Kidney (tissue), 13 donors: ENCODE measurements at regions not wholly inside any gene's neighbourhood (a gene's known extent, or its start where the extent isn't known, plus 50 kb on each side); places are given as distances from the start of the nearest gene placed in this dataset.

Source experiments
- DNase-seq, 5 donors: peaks; one replicate each; pipeline ENCODE4 v3.0.0-alpha.2; 2013 to 2020
- FAIRE-seq: peaks from 2 replicates; lab custom pipeline; 2012; peaks lifted over from hg19 to GRCh38; lab: Jason Lieb, UNC
- H3K27ac ChIP-seq, 2 donors: one replicate each; pipeline ENCODE4 v1.7.0; 2013; ENCODE audit warnings: low read depth in 2 of 2, low read length in 2 of 2, inconsistent platforms in 1 of 2
- H3K27me3 ChIP-seq: one replicate; pipeline ENCODE4 v1.7.1; 2013; ENCODE audit warnings: low read length, inconsistent platforms; ENCODE audit not compliant: control insufficient read depth, insufficient read depth
- H3K36me3 ChIP-seq, 3 donors: one replicate each; pipeline versions ENCODE4 v1.7.0 to v1.7.1; 2013; ENCODE audit warnings: low read length in 3 of 3, control low read depth in 1 of 3, inconsistent platforms in 1 of 3; ENCODE audit not compliant: insufficient read depth in 3 of 3, control insufficient read depth in 2 of 3
- H3K4me1 ChIP-seq, 3 donors: one replicate each; pipeline versions ENCODE4 v1.7.0 to v1.7.1; 2013; ENCODE audit warnings: low read length in 3 of 3, inconsistent platforms in 1 of 3, low read depth in 1 of 3; ENCODE audit not compliant: control insufficient read depth in 2 of 3, insufficient read depth in 2 of 3
- H3K4me3 ChIP-seq, 3 donors: one replicate each; pipeline versions ENCODE4 v1.7.0 to v1.8.1; 2013; ENCODE audit warnings: low read length in 3 of 3, control low read depth in 1 of 3, inconsistent platforms in 1 of 3
- H3K9ac ChIP-seq, 3 donors: one replicate each; pipeline versions ENCODE4 v1.7.0 to v1.7.1; 2013; ENCODE audit warnings: low read length in 3 of 3, control low read depth in 1 of 3, inconsistent platforms in 1 of 3
- H3K9me3 ChIP-seq, 3 donors: one replicate each; pipeline versions ENCODE4 v1.7.0 to v1.7.1; 2013; ENCODE audit warnings: low read length in 3 of 3, control low read depth in 1 of 3, inconsistent platforms in 1 of 3; ENCODE audit not compliant: control insufficient read depth in 2 of 3, insufficient read depth in 1 of 3
- intact Hi-C: fragments of 100-400 bp; cut with DNase I; formaldehyde crosslinking; loops from one replicate; pipeline ENCODE4 v1.11.1; 2022
- TF ChIP-seq, protein P1 (sequence below): IDR thresholded peaks from 3 replicates; pipeline ENCODE4 v1.5.1; 2012; ENCODE audit warnings: mild to moderate bottlenecking, moderate library complexity, borderline replicate concordance; ENCODE audit not compliant: insufficient read depth; ENCODE audit errors: extremely low read depth
- donor health status: control.
- donor health status: control.
- donor health status: control.
- donor health status: control.
- donor health status: control.
- donor health status: DM: yes; HTN: yes; CAD: no.
- donor health status: Normal renal cell carcinoma (clear cell type).

DNA sequence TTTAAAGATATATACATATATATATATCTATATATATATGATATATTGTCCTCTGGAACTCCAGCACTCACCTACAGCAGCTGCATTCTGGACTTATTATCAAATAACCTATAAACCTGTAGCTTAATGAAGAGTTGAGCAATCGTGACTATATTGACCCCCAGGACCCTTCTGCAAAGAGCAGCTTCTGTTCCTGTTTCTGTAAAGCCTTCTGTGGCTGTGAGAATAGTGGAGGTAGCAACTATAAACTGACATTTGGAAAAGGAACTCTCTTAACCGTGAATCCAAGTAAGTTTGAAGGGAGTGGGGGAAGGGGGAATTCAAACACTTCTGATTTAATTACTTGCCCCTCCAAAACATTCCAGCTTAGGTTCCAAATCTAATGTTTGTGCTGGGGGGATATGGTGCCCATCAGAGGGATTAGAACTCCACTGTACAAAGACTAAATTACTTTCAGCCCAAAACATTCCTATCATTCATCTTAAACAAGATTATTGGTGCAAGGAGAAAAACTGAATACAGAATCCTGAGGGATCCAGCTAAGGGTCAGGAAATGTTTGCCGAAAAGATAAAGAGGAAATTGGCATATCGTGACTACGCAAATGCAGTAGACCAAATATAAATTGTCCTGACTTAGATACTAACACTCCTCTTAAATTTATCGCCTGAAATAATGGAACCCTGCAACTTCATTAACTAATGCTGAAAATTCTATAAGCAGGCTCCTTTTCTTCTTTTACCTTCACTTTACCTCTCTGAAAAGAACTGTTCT, 106.1 kb downstream of the DAD1 start:
- peaks cover 0 to 4% (median 3%) of the 10 kb centered on the region in 3 donors for H3K4me1 ChIP-seq
- no peak overlapping the region for H3K27ac ChIP-seq
- no peak for FAIRE-seq

GRCh38 chr14:22482085-22482694, 106.8 kb downstream of the DAD1 start:
- FAIRE-seq: no peak
- intact Hi-C loops: no loop called here
- Histone ChIP-seq H3K4me1 (peaks cover 0 to 7% (median 3%) of the 10 kb centered on the region in 3 donors), H3K9me3 (no peaks in the 10 kb centered on the region), H3K4me3 (no peak overlapping the region), H3K9ac (no peak overlapping the region), H3K36me3 (no peaks in the 10 kb centered on the region), H3K27ac (no peak overlapping the region), H3K27me3 (no peaks in the 10 kb centered on the region)
- TF ChIP-seq, protein P1, sequence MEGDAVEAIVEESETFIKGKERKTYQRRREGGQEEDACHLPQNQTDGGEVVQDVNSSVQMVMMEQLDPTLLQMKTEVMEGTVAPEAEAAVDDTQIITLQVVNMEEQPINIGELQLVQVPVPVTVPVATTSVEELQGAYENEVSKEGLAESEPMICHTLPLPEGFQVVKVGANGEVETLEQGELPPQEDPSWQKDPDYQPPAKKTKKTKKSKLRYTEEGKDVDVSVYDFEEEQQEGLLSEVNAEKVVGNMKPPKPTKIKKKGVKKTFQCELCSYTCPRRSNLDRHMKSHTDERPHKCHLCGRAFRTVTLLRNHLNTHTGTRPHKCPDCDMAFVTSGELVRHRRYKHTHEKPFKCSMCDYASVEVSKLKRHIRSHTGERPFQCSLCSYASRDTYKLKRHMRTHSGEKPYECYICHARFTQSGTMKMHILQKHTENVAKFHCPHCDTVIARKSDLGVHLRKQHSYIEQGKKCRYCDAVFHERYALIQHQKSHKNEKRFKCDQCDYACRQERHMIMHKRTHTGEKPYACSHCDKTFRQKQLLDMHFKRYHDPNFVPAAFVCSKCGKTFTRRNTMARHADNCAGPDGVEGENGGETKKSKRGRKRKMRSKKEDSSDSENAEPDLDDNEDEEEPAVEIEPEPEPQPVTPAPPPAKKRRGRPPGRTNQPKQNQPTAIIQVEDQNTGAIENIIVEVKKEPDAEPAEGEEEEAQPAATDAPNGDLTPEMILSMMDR: no peak
- DNase-seq: no peak

More for the DNA sequence above, 106.1 kb downstream of the DAD1 start:
- TF ChIP-seq, protein P1: no peak
- H3K9ac ChIP-seq: no peak overlapping the region
- no peak overlapping the region for H3K4me3 ChIP-seq
- no peaks in the 10 kb centered on the region for H3K36me3 ChIP-seq
- no peaks in the 10 kb centered on the region for H3K9me3 ChIP-seq
- no peak for DNase-seq
- H3K27me3 ChIP-seq: no peaks in the 10 kb centered on the region
- intact Hi-C loops: no loop called here

GRCh38 chr14:22481546-22481945, 107.5 kb downstream of the DAD1 start:
- TF ChIP-seq, protein P1: no peak
- Histone ChIP-seq H3K27me3 (no peaks in the 10 kb centered on the region), H3K4me1 (peaks cover 0 to 7% (median 3%) of the 10 kb centered on the region in 3 donors), H3K36me3 (no peaks in the 10 kb centered on the region), H3K27ac (no peak overlapping the region), H3K9me3 (no peaks in the 10 kb centered on the region), H3K4me3 (no peak overlapping the region), H3K9ac (no peak overlapping the region)
- FAIRE-seq: no peak
- intact Hi-C loops: no loop called here
- DNase-seq: no peak
